Uterus (tissue), 2 donors: ENCODE measurements at regions not wholly inside any gene's neighbourhood (a gene's known extent, or its start where the extent isn't known, plus 50 kb on each side); places are given as distances from the start of the nearest gene placed in this dataset.
"Not testable (repeated sequence)": the region's sequence is repeated elsewhere in the genome, so short reads cannot be mapped to it uniquely, and the experiment has no call there.

Experiments
- POLR2A ChIP-seq, 2 donors: fragments of 450-650 bp; IDR thresholded peaks; one replicate each; pipeline ENCODE4 v1.6.1; 2016; ENCODE audit warnings: antibody characterized with exemption in 2 of 2, mild to moderate bottlenecking in 1 of 2, moderate library complexity in 1 of 2
- TF ChIP-seq, protein P1 (sequence below), 4 experiments: fragments of 200-600 bp in 2 of 4; fragments of 450-650 bp in 2 of 4; sonication (generic) in 2 of 4; IDR thresholded peaks; one replicate each; pipeline ENCODE4 v1.5.1; 2016 to 2019; ENCODE audit warnings: antibody characterized with exemption in 4 of 4, mild to moderate bottlenecking in 2 of 4, moderate library complexity in 1 of 4

DNA sequence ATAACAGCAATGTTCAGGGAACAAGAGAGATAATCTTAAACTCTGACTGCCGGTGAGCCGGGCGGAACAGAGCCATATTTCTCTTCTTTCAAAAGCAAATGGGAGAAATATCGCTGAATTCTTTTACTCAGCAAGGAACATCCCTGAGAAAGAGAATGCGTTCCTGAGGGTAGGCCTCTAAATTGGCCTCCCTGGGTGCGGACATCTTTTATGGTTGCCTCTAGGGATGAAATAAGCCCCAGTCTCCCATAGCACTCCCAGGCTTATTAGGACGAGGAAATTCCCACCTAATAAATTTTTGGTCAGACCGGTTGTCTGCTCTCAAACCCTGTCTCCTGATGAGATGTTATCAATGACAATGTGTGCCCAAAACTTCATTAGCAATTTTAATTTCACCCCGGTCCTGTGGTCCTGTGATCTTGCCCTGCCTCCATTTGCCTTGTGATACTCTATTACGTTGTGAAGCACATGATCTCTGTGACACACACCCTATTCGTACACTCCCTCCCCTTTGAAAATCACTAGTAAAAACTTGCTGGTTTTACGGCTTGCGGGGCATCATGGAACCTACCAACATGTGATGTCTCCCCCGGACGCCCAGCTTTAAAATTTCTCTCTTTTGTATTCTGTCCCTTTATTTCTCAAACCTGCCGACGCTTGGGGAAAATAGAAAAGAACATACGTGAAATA is 249.4 kb downstream of the RPL10L start:
- not testable (repeated sequence) for TF ChIP-seq POLR2A (IDR thresholded peaks at IDR 0.05)
- TF ChIP-seq, protein P1, sequence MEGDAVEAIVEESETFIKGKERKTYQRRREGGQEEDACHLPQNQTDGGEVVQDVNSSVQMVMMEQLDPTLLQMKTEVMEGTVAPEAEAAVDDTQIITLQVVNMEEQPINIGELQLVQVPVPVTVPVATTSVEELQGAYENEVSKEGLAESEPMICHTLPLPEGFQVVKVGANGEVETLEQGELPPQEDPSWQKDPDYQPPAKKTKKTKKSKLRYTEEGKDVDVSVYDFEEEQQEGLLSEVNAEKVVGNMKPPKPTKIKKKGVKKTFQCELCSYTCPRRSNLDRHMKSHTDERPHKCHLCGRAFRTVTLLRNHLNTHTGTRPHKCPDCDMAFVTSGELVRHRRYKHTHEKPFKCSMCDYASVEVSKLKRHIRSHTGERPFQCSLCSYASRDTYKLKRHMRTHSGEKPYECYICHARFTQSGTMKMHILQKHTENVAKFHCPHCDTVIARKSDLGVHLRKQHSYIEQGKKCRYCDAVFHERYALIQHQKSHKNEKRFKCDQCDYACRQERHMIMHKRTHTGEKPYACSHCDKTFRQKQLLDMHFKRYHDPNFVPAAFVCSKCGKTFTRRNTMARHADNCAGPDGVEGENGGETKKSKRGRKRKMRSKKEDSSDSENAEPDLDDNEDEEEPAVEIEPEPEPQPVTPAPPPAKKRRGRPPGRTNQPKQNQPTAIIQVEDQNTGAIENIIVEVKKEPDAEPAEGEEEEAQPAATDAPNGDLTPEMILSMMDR (IDR thresholded peaks at IDR 0.05) = not testable (repeated sequence)
